ENCODE measurements at regions not wholly inside any gene's neighbourhood (a gene's known extent, or its start where the extent isn't known, plus 50 kb on each side); places are given as distances from the start of the nearest gene placed in this dataset.

DNA sequence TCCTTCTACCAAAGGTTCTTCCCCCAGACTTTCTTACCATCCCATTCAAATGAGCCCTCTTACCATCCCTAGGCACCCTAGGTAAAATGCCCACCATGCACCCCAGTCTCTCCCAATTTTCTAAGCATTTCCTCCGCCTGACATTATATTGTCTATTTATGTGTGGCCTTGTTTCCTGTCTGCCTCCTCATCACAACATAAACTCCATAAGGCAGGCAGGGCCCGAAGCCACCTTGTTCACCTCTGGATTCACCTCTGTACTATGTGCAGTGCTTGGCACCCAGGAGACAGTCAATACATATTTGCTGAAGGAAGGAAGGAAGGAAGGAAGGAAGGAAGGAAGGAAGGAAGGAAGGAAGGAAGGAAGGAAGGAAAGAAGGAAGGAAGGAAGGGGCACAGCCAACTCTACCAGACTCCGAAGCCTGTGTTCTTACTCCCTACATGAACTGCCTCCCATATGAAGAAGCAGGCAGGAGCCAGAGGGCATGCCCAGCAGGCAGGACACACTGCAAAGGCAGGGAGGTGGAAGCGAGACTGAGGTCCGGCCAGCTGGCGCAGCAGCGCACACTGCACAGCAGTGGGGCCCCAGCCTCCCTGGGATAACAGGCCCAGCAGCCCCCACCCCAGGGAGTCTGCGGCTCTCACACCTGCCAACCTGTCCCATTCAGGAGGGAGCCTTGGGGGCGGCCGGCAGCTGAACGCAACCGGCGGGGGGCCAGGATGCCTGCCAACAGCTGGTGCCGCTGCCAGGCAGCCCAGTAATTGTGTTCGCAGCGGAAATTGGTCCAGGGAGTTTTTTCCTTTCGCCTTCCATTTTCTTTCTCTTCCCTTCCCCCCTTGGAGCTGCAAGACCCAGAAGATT, 106.0 kb upstream of the LINGO1 start:
- TF ChIP-seq, protein P1, sequence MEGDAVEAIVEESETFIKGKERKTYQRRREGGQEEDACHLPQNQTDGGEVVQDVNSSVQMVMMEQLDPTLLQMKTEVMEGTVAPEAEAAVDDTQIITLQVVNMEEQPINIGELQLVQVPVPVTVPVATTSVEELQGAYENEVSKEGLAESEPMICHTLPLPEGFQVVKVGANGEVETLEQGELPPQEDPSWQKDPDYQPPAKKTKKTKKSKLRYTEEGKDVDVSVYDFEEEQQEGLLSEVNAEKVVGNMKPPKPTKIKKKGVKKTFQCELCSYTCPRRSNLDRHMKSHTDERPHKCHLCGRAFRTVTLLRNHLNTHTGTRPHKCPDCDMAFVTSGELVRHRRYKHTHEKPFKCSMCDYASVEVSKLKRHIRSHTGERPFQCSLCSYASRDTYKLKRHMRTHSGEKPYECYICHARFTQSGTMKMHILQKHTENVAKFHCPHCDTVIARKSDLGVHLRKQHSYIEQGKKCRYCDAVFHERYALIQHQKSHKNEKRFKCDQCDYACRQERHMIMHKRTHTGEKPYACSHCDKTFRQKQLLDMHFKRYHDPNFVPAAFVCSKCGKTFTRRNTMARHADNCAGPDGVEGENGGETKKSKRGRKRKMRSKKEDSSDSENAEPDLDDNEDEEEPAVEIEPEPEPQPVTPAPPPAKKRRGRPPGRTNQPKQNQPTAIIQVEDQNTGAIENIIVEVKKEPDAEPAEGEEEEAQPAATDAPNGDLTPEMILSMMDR (IDR thresholded peaks at IDR 0.05) = no peak
- no peak for ATAC-seq (ENCODE audit: low FRiP score)
- DNase-seq (ENCODE audit: low spot score) = no peak

DNA sequence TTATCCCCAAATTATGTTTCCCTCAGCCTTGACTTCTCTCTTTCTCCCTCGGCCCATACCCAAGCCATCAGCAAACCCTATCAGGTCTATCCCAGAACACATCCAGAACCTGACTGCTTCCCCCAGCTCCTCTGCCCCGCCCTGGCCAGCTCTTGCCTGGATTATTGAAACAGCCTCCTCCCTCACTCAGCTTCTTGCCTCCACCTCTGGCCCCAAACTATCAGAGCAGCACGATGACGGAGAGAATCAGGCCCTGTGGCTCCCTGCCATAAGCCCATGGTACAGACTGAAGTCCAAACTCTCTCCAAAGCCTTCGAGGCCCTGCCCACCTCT, 105.3 kb upstream of the LINGO1 start:
- ATAC-seq (ENCODE audit: low FRiP score) (no peak), DNase-seq (ENCODE audit: low spot score) (no peak)
- TF ChIP-seq, protein P1 (IDR thresholded peaks at IDR 0.05) = no peak

DNA sequence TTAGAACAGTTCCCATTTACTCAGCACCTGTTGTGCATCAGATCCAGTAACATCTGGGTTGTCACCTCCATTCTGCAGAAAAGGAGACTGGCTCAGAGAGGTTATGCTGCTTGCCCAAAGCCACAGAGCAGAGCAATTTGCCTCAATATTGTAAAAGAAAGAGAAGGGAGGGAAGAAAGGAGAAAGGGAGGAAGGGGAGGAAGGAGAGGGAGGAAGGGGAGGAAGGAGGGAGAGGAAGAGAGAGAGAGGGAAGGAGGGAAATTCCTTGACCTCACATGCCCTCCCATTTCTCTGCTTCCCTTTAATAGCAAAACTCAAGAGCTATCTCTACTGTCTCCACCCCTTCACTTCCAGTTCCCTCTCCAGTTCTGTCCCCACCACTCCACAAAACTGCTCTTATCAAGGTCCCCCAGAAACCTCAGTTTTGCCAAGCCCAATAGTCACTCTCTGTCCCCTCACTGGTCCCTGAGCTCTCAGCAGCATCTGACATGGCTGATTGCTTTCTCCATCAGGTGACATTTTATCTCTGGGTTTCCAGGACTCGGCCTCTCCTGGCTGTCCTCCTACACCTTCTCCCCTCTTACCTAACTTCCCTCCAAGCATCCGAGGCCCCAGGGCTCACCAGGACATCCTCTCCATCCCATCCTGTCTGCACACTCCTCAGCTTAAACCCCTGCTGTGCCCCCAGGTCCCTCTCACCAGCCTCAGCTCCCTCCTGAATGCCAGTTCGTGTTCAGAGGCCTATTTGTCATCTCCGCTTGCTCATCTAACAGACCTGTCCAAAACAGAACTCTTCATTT, 104.7 kb upstream of the LINGO1 start:
- ATAC-seq (ENCODE audit: low FRiP score) = no peak
- no peak for DNase-seq (ENCODE audit: low spot score)
- TF ChIP-seq, protein P1 (IDR thresholded peaks at IDR 0.05) = no peak

DNA sequence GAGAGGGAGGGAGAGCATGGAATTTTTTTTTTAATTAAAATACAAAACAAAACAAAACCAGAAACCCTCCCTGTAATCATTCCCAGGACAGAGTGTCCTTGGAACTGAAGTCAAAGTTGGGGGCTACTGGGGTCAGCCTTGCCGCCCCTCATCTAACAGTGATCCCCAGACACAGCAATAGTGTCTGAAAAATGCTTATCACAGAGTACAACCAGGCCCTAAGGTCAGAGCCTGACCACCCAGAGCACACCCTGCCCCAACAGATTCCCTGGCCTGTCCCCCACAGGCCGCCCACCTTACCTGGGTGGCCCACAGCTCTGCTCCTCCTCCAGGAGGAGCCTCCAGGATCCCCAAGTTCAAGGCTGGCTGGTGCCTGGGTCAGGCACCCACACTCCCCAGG, 101.6 kb upstream of the LINGO1 start:
- ATAC-seq (ENCODE audit: low FRiP score) (no peak), DNase-seq (ENCODE audit: low spot score) (no peak)
- TF ChIP-seq, protein P1 (IDR thresholded peaks at IDR 0.05) = no peak

DNA sequence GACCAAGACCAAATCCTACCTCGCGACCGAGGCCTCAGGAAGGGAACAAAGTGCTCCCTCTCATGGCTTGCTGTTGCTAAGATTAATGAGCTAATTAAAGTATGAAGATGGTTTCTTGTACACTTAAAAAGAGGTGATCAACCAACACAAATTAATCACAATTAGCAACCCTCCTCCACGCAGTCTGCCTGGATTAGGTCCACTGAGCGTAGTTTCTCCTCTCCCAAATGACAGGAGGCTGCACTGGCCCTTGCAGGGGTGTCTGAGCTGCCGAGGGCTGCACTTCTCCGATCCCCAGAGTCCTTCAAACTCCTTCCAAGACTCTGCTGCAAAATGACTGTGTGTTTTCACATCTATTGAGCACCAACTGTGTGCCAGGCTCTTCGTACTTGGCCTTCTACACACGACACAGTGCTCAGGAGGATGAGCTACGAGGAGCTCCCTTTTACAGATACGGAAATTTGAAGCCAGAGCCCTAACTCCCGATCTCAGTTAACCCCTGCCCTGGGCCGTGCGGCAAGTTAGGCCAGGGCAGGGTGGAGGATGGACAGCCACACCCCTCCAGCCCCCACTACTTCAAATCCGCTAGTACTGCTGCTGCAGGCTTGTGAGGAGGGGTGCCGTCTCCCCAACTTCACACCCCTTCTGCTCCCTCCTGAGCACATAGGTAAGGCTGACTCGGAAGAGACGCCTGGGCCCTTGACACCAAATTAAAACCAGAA, 101.0 kb upstream of the LINGO1 start:
- no peak for ATAC-seq (ENCODE audit: low FRiP score)
- TF ChIP-seq, protein P1 (IDR thresholded peaks at IDR 0.05) = no peak
- no peak for DNase-seq (ENCODE audit: low spot score)

DNA sequence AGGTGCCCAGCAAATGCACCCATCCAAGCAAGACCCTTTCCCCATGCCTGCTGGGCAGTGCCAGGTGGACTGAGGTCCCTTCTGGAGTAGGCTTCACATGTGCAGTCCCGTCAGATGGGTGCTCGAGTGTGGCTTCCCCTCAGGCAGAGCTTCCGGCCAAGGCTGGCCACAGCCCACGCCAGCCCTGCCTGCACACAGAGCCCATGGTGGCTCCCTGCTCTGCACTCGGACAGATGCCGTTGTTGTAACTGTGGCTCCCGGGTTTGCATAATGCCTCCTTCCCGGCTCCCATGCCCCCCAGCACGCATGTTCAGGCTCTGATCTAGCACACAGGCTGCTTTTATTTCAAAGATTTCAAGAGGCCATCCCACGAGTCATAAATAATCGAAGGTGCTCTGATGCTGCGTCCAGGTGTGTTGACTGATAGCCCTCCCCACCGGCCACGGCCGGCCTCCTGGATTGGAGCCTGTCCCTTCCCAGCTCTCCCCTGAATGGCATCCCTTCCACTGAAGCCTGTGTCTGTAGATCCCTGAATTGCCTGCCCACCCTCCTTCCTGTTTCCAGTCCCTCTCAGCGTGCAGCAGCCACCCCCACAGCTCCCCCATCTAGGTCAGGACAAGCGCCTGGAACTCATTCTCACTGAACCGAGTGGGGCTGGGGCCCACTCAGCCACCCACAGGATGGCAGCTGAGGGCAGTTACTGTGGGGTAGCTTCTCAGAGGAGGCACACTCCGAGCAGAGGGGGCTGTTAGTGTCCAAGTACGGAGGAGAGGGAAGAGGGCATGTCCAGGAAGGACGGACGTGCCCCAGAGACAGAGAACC, 100.0 kb upstream of the LINGO1 start:
- TF ChIP-seq, protein P1 (IDR thresholded peaks at IDR 0.05) = no peak
- no peak for DNase-seq (ENCODE audit: low spot score)
- ATAC-seq (ENCODE audit: low FRiP score) = no peak
